Stimulated activated CD4-positive, alpha-beta T cell treated with anti-CD3 and anti-CD28 coated beads, Interleukin-4, amount 100 ng/mL, for 24 hours (primary cell): ENCODE measurements at regions not wholly inside any gene's neighbourhood (a gene's known extent, or its start where the extent isn't known, plus 50 kb on each side); places are given as distances from the start of the nearest gene placed in this dataset.
"Not testable (repeated sequence)": the region's sequence is repeated elsewhere in the genome, so short reads cannot be mapped to it uniquely, and the experiment has no call there.

Source experiments
- DNase-seq: peaks from one replicate; pipeline ENCODE4 v3.0.0-alpha.2; 2020

- DNase-seq, result no peak
These were observed 180.6 kb upstream of the GRIA4 start for GRCh38 chr11:105429096-105429910.

GRCh38 chr11:105407101-105407500, 202.8 kb upstream of the GRIA4 start:
- no peak for DNase-seq

GRCh38 chr11:105401269-105401809, 208.5 kb upstream of the GRIA4 start:
- no peak for DNase-seq

GRCh38 chr11:105399511-105399910, 210.4 kb upstream of the GRIA4 start:
- DNase-seq, result no peak

- DNase-seq, result no peak
These were observed 211.2 kb upstream of the GRIA4 start for GRCh38 chr11:105398636-105399035.

GRCh38 chr11:105393326-105393725, 216.5 kb upstream of the GRIA4 start:
- DNase-seq, result no peak

- DNase-seq, result no peak
These were observed 217.3 kb upstream of the GRIA4 start for GRCh38 chr11:105392556-105392955.

GRCh38 chr11:105389952-105390351, 219.9 kb upstream of the GRIA4 start:
- DNase-seq, result no peak

- DNase-seq, result no peak
These were observed 221.9 kb upstream of the GRIA4 start for GRCh38 chr11:105388006-105388405.

GRCh38 chr11:105381941-105382340, 227.9 kb upstream of the GRIA4 start:
- no peak for DNase-seq

- no peak for DNase-seq
These were observed 232.0 kb upstream of the GRIA4 start for GRCh38 chr11:105377870-105378269.

- no peak for DNase-seq
These were observed 232.6 kb upstream of the CARD18 start for GRCh38 chr11:105372206-105372605.

- no peak for DNase-seq
These were observed 231.7 kb upstream of the CARD18 start for GRCh38 chr11:105371311-105371710.

- DNase-seq, result no peak
These were observed 229.1 kb upstream of the CARD18 start for GRCh38 chr11:105368711-105369110.

- DNase-seq, result no peak
These were observed 227.6 kb upstream of the CARD18 start for GRCh38 chr11:105367129-105367528.

- no peak for DNase-seq
These were observed 222.1 kb upstream of the CARD18 start for GRCh38 chr11:105361651-105362050.

GRCh38 chr11:105357764-105358163, 218.2 kb upstream of the CARD18 start:
- no peak for DNase-seq

GRCh38 chr11:105357146-105357545, 217.6 kb upstream of the CARD18 start:
- no peak for DNase-seq

GRCh38 chr11:105349867-105350266, 210.3 kb upstream of the CARD18 start:
- DNase-seq, result not testable (repeated sequence)

GRCh38 chr11:105344938-105345337, 205.4 kb upstream of the CARD18 start:
- DNase-seq, result no peak

- DNase-seq, result no peak
These were observed 194.6 kb upstream of the CARD18 start for GRCh38 chr11:105334025-105334714.

GRCh38 chr11:105333153-105333552, 193.6 kb upstream of the CARD18 start:
- DNase-seq, result no peak

GRCh38 chr11:105332171-105332570, 192.6 kb upstream of the CARD18 start:
- no peak for DNase-seq

- DNase-seq, result no peak
These were observed 188.5 kb upstream of the CARD18 start for GRCh38 chr11:105328061-105328460.
